ENCODE measurements at regions not wholly inside any gene's neighbourhood (a gene's known extent, or its start where the extent isn't known, plus 50 kb on each side); places are given as distances from the start of the nearest gene placed in this dataset.
A peak's percentile ranks its signal among the peaks of the same experiment; 100 is the strongest.

GRCh38 chr1:93013145-93014065 is 52.1 kb upstream of the DIPK1A start:
- DNase-seq: no peak

- DNase-seq: no peak
Observed at GRCh38 chr1:93014168-93014567, 52.9 kb upstream of the DIPK1A start.

- DNase-seq: no peak
Observed at GRCh38 chr1:93015590-93015989, 54.3 kb upstream of the DIPK1A start.

- no peak for DNase-seq
Observed at GRCh38 chr1:93016171-93016570, 54.9 kb upstream of the DIPK1A start.

GRCh38 chr1:93021539-93022134 is 57.4 kb upstream of the MTF2 start:
- peak; percentile 56 for DNase-seq

- no peak for DNase-seq
Observed at GRCh38 chr1:93022580-93022979, 56.5 kb upstream of the MTF2 start.

- no peak for DNase-seq
Observed at GRCh38 chr1:93023281-93023680, 55.8 kb upstream of the MTF2 start.

- no peak for DNase-seq
Observed at GRCh38 chr1:93025572-93025971, 53.5 kb upstream of the MTF2 start.

- DNase-seq: no peak
Observed at GRCh38 chr1:93028542-93028941, 50.5 kb upstream of the MTF2 start.

All from eye (tissue), 1 donor.